Fibroblast of mammary gland (primary cell): ENCODE measurements at regions not wholly inside any gene's neighbourhood (a gene's known extent, or its start where the extent isn't known, plus 50 kb on each side); places are given as distances from the start of the nearest gene placed in this dataset.

Experiments
- DNase-seq: peaks from one replicate; pipeline ENCODE4 v3.0.0-alpha.2; 2010; ENCODE audit warnings: low read depth
- H3K4me3 ChIP-seq: 2 replicates; pipeline ENCODE4 v1.5.1; 2011; ENCODE audit warnings: low read depth, mild to moderate bottlenecking, low read length, moderate library complexity; ENCODE audit not compliant: control insufficient read depth
- CTCF ChIP-seq: conservative IDR thresholded peaks from 2 replicates; pipeline ENCODE4 v1.5.1; 2011; ENCODE audit warnings: low read depth, low read length, inconsistent platforms; ENCODE audit not compliant: control insufficient read depth, insufficient read depth

- no peak for TF ChIP-seq CTCF
- no peak overlapping the region for H3K4me3 ChIP-seq
- DNase-seq: no peak
Measured at GRCh38 chr4:35520059-35520458, 724.3 kb downstream of the ARAP2 start.

DNA sequence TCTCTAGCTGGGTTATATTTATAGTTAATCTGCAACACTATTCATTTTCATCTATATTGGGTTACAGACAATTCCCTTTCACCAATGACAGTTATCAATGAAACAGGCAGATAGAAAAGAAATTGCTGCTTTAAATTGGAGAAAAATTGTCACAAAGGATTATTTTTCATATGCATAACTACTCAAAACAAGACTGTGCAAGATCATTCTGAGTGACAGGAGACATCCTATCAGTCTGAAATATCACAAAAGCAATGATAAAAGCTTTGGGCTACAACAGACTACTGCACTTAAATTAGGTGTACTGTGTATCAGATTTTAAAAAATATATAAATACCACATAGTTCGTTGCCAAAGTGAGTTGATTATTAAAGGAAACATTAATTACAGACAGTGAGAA, 722.6 kb downstream of the ARAP2 start:
- H3K4me3 ChIP-seq: no peak overlapping the region
- no peak for TF ChIP-seq CTCF
- no peak for DNase-seq

DNA sequence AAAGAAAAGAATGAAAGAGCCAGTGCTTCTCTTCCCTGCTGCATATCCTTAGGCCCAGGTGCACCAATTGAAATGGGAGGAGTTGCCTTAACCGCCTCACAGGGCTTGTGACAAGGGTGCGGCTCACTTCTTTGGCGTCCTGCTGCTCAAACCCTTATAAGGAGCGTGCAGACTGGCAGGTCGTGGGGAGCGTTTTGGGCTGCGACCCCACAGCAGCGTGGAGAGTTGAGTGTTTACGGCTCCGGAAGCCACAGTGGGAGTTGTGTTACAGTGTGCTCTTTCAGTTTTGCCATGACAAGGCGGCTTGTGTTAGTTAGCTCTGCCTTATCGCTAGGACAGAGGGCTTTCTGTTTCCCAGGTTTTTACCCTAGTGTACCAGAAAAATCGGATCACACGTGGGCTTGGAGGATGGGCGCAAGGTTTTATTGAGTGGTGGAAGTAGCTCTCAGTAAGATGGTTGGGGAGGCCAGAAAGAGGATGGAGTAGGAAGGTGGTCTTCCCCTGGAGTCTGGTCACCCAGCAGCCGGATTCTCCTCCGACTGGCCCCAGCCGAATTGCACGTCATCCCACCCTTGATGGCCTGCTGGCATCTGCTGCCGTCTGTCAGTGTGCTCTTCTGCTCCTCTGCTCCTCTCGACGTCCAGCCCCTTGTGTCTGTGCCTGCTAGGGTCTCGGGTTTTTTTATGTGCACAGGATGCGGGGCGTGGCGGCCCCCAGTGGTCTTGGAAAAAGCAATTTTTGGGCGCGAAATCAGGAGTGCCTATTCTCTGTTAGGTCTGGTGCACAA, 718.9 kb downstream of the ARAP2 start:
- no peak for DNase-seq
- H3K4me3 ChIP-seq: no peak overlapping the region
- no peak for TF ChIP-seq CTCF

DNA sequence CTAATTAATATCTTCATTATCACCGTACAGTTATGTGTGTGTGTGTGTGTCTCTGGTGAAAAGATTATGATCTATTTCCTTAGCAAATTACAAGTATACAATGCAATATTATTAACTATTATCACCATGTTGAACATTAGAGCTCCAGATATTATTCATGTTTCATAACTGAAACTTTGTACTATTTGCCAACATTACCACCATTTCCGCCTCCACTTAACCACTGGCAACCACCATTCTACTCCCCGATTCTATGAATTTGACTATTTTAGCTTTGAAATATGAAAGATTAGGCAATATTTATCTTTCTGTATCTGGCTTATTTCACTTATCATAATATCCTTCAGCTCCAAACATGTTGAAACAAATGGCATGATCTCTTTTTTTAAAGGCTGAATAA, 717.9 kb downstream of the ARAP2 start:
- no peak for TF ChIP-seq CTCF
- DNase-seq: no peak
- no peak overlapping the region for H3K4me3 ChIP-seq

DNA sequence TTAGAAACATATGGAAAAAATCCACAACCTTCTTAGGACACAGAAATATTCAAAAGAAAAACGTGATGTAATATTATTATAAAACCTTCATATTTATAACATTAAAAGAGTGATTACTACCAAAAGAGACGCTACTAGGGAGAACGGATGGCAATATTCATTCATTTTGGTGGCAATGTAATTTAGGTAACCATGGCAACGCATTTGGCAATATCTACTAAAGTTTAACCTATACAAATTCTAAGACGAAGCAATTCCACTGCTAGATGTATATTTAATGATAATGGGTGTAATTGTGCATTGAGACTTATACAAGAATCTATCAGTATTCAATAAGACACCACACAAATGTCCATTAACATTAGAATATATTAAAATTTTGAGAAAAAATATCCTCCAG, 709.4 kb downstream of the ARAP2 start:
- no peak for TF ChIP-seq CTCF
- no peak overlapping the region for H3K4me3 ChIP-seq
- DNase-seq: no peak

DNA sequence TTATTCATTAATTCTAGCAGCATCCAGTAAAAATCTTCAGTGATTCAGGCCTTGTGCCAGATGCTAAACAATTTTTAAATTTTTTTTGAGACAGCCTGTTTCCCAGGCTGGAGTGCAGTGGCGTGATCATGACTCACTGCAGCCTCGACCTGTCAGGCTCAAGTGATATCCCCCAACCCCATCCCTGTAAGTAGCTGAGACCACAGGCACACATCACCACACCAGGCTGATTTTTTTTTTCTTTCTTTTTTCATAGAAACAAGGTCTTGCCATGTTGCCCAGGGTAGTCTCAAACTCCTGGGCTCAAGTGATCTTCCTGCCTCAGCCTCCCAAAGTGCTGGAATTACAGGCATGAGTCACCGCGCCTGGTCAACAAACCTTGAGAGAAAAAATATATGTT, 705.5 kb downstream of the ARAP2 start:
- no peak for DNase-seq
- H3K4me3 ChIP-seq: no peak overlapping the region
- no peak for TF ChIP-seq CTCF

- H3K4me3 ChIP-seq: no peak overlapping the region
- no peak for DNase-seq
- TF ChIP-seq CTCF: no peak
Measured at GRCh38 chr4:35539404-35540055, 704.8 kb downstream of the ARAP2 start.
